ENCODE measurements at regions not wholly inside any gene's neighbourhood (a gene's known extent, or its start where the extent isn't known, plus 50 kb on each side); places are given as distances from the start of the nearest gene placed in this dataset.
"Not testable (repeated sequence)": the region's sequence is repeated elsewhere in the genome, so short reads cannot be mapped to it uniquely, and the experiment has no call there.

- DNase-seq: no peak
- TF ChIP-seq CTCF (IDR thresholded peaks at IDR 0.05): no peak
- H3K4me3 ChIP-seq: no peak overlapping the region
- H3K4me1 ChIP-seq: no peaks in the 10 kb centered on the region
- H3K27ac ChIP-seq: no peak overlapping the region
- intact Hi-C loops (cut with DNase I): no loop called here
- no peak for ATAC-seq
- H3K36me3 ChIP-seq: no peaks in the 10 kb centered on the region
- 97% methylated on average over 3 of the region's 3 CpGs for WGBS, 2 donors
- no peaks in the 10 kb centered on the region for H3K9me3 ChIP-seq
- no peaks in the 10 kb centered on the region for H3K27me3 ChIP-seq
These were observed 427.4 kb upstream of the AKR1E2 start for GRCh38 chr10:4398602-4399001.

- intact Hi-C loops (cut with DNase I): no loop called here
- Histone ChIP-seq H3K36me3 (no peaks in the 10 kb centered on the region), H3K27me3 (no peaks in the 10 kb centered on the region), H3K4me3 (no peak overlapping the region), H3K9me3 (no peaks in the 10 kb centered on the region), H3K4me1 (no peaks in the 10 kb centered on the region), H3K27ac (no peak overlapping the region)
- DNase-seq: no peak
- no peak for ATAC-seq
- no peak for TF ChIP-seq CTCF (IDR thresholded peaks at IDR 0.05)
- 91 to 93% methylated on average over 3 of the region's 3 CpGs for WGBS, 2 donors
These were observed 428.7 kb upstream of the AKR1E2 start for GRCh38 chr10:4397337-4397736.

DNA sequence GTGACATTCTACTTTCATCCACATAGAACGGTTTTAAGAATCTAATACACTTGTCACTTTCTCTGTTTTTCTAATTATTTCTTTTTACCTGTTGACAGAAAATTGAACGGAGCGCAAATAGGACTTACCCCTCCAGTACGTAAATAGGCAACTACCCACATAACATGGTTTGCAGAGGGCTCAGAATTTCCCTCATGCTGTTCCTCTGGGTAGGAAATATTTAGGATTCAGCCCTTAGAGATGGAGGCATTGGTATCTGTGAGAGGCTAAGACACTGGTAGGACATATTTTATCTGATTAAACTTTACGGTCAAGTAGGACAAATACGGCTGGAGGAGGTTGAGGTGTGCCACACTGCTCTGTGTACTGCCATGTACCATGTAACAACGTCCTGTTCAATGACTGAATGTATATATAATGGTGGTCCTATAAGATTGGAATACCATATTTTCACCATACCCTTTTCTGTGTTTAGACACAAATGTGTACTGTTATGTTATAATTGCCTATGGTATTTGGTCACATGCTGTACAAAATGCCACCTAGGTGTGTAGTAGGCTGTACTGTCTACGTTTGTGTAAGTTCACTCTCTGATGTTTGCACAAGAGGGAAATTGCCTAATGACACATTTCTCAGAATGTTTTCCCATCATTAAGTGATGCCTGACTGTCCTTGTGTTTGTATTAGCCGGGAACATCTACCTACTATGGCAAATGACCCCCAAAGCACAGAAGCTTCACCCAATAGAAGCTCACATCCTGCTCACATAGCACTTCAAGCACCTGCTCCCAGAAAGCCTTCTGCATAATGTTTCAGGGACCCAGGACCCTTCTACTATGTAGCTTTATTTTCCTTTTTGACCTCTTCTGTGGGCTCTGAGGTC, 429.4 kb upstream of the AKR1E2 start:
- no peak for DNase-seq

DNA sequence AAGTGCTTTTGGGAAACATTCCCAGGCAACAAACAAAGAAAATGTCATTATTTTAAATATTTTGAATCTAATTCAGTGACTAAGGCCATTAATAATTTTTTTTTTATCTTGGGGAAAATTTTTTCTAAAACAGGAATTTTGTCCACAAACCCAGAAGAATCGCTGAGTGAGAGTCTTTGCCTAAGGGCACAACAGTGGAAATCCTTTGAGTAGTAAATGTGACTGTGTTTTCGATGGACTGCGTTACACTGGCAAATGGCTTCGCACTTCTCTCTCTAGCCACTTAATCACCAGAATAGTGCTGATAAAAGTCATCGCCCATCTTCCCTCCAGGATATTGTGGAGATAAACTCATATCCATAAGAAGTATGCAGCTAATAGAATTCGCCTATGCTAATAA, 430.3 kb upstream of the AKR1E2 start:
- Histone ChIP-seq H3K9me3 (no peaks in the 10 kb centered on the region), H3K4me1 (no peaks in the 10 kb centered on the region), H3K27ac (no peak overlapping the region), H3K27me3 (no peaks in the 10 kb centered on the region), H3K36me3 (no peaks in the 10 kb centered on the region), H3K4me3 (no peak overlapping the region)
- no peak for DNase-seq
- intact Hi-C loops (cut with DNase I): no loop called here
- no peak for TF ChIP-seq CTCF (IDR thresholded peaks at IDR 0.05)
- ATAC-seq: no peak
- 94 to 95% methylated on average over 6 of the region's 6 CpGs for WGBS, 2 donors

More for the DNA sequence above, 429.4 kb upstream of the AKR1E2 start:
- no peaks in the 10 kb centered on the region for H3K36me3 ChIP-seq
- intact Hi-C loops (cut with DNase I): no loop called here
- no peak for TF ChIP-seq CTCF (IDR thresholded peaks at IDR 0.05)
- no peak overlapping the region for H3K4me3 ChIP-seq
- 97% methylated on average over 9 of the region's 9 CpGs for WGBS, 2 donors
- H3K4me1 ChIP-seq: no peaks in the 10 kb centered on the region
- no peaks in the 10 kb centered on the region for H3K9me3 ChIP-seq
- ATAC-seq: no peak
- no peak overlapping the region for H3K27ac ChIP-seq
- no peaks in the 10 kb centered on the region for H3K27me3 ChIP-seq

GRCh38 chr10:4394455-4394854, 431.6 kb upstream of the AKR1E2 start:
- H3K4me3 ChIP-seq; ATAC-seq; intact Hi-C loops (cut with DNase I); H3K27ac ChIP-seq; DNase-seq; H3K36me3 ChIP-seq; H3K9me3 ChIP-seq; H3K4me1 ChIP-seq; H3K27me3 ChIP-seq: not testable (repeated sequence)
- 96 to 97% methylated on average over 3 of the region's 3 CpGs for WGBS, 2 donors
